ENCODE measurements at regions not wholly inside any gene's neighbourhood (a gene's known extent, or its start where the extent isn't known, plus 50 kb on each side); places are given as distances from the start of the nearest gene placed in this dataset.

- TF ChIP-seq CTCF (IDR thresholded peaks at IDR 0.05; ENCODE audit: low read depth, low read length, missing input control) (no peak), HNF4G (IDR thresholded peaks at IDR 0.05) (no peak), EGR1 (IDR thresholded peaks at IDR 0.05; ENCODE audit: low read depth in 2 of 2) (no peak), YY1 (IDR thresholded peaks at IDR 0.05) (no peak), GABPA (IDR thresholded peaks at IDR 0.05 in 1 of 2, conservative IDR thresholded peaks at IDR 0.05 in 1 of 2) (no peak), RXRA (IDR thresholded peaks at IDR 0.05) (no peak), RAD21 (IDR thresholded peaks at IDR 0.05) (no peak)
Observed at GRCh38 chr1:36664571-36665287, 182.0 kb upstream of the CSF3R start.

Measured in liver (tissue), 3 donors.